Nephron progenitor cell (in vitro differentiated cells): ENCODE measurements at regions not wholly inside any gene's neighbourhood (a gene's known extent, or its start where the extent isn't known, plus 50 kb on each side); places are given as distances from the start of the nearest gene placed in this dataset.
A peak's percentile ranks its signal among the peaks of the same experiment; 100 is the strongest.
"Not testable (repeated sequence)": the region's sequence is repeated elsewhere in the genome, so short reads cannot be mapped to it uniquely, and the experiment has no call there.

ENCODE experiments used
- DNase-seq: peaks from one replicate; pipeline ENCODE4 v3.0.0; 2021
- H3K27ac Mint-ChIP-seq: 2 replicates; pipeline ENCODE4 v1.8.0; 2021; ENCODE audit warnings: mild to moderate bottlenecking, moderate library complexity, mixed read lengths
- H3K27me3 Mint-ChIP-seq: 2 replicates; pipeline ENCODE4 v1.8.0; 2021; ENCODE audit warnings: mild to moderate bottlenecking, low read depth, mixed read lengths; ENCODE audit not compliant: poor library complexity
- H3K36me3 Mint-ChIP-seq: 2 replicates; pipeline ENCODE4 v1.8.0; 2021; ENCODE audit warnings: low read depth, mixed read lengths
- H3K4me1 Mint-ChIP-seq: 2 replicates; pipeline ENCODE4 v1.8.0; 2021; ENCODE audit warnings: mixed read lengths
- H3K4me3 Mint-ChIP-seq: 2 replicates; pipeline ENCODE4 v1.8.0; 2021; ENCODE audit warnings: mild to moderate bottlenecking, moderate library complexity, mixed read lengths
- H3K9me3 Mint-ChIP-seq: 2 replicates; pipeline ENCODE4 v1.8.0; 2021; ENCODE audit warnings: mild to moderate bottlenecking, moderate library complexity, mixed read lengths
- CTCF ChIP-seq: fragments of 200-600 bp; sonication (generic); IDR thresholded peaks from 2 replicates; pipeline ENCODE4 v1.5.0; 2021; ENCODE audit warnings: antibody characterized with exemption

- Mint-ChIP-seq H3K9me3 (peaks cover 6% of the 10 kb centered on the region), H3K27ac (no peak overlapping the region), H3K36me3 (no peaks in the 10 kb centered on the region), H3K4me1 (peaks cover 37% of the 10 kb centered on the region), H3K4me3 (no peak overlapping the region), H3K27me3 (no peaks in the 10 kb centered on the region)
- no peak for DNase-seq
- no peak for TF ChIP-seq CTCF
Observed at GRCh38 chr12:83257726-83258125, 571.0 kb downstream of the TMTC2 start.

GRCh38 chr12:83256562-83256961 lies 569.9 kb downstream of the TMTC2 start:
- Mint-ChIP-seq H3K9me3 (peaks cover 8% of the 10 kb centered on the region), H3K27ac (peak overlapping the region; percentile 12), H3K4me3 (no peak overlapping the region), H3K27me3 (no peaks in the 10 kb centered on the region), H3K4me1 (peaks cover 43% of the 10 kb centered on the region), H3K36me3 (no peaks in the 10 kb centered on the region)
- peak; percentile 18 for DNase-seq
- no peak for TF ChIP-seq CTCF

- Mint-ChIP-seq H3K27me3 (no peaks in the 10 kb centered on the region), H3K9me3 (peaks cover 15% of the 10 kb centered on the region), H3K36me3 (no peaks in the 10 kb centered on the region), H3K4me3 (no peak overlapping the region), H3K4me1 (peaks cover 18% of the 10 kb centered on the region), H3K27ac (no peak overlapping the region)
- DNase-seq: no peak
- TF ChIP-seq CTCF: no peak
Observed at GRCh38 chr12:83250866-83251265, 564.2 kb downstream of the TMTC2 start.

- peaks cover 6% of the 10 kb centered on the region for H3K27me3 Mint-ChIP-seq
- peaks cover 11% of the 10 kb centered on the region for H3K9me3 Mint-ChIP-seq
- no peak overlapping the region for H3K4me3 Mint-ChIP-seq
- H3K36me3 Mint-ChIP-seq: no peaks in the 10 kb centered on the region
- no peak overlapping the region for H3K27ac Mint-ChIP-seq
- TF ChIP-seq CTCF: no peak
- H3K4me1 Mint-ChIP-seq: no peaks in the 10 kb centered on the region
- no peak for DNase-seq
Observed at GRCh38 chr12:83245156-83245555, 558.5 kb downstream of the TMTC2 start.

- Mint-ChIP-seq H3K9me3 (peaks cover 11% of the 10 kb centered on the region), H3K4me1 (no peaks in the 10 kb centered on the region), H3K27me3 (peaks cover 6% of the 10 kb centered on the region), H3K4me3 (no peak overlapping the region), H3K36me3 (no peaks in the 10 kb centered on the region), H3K27ac (no peak overlapping the region)
- TF ChIP-seq CTCF: no peak
- no peak for DNase-seq
Observed at GRCh38 chr12:83244001-83244400, 557.3 kb downstream of the TMTC2 start.

- not testable (repeated sequence) for DNase-seq, H3K27me3 Mint-ChIP-seq, H3K4me1 Mint-ChIP-seq, H3K27ac Mint-ChIP-seq, H3K36me3 Mint-ChIP-seq, H3K4me3 Mint-ChIP-seq
- H3K9me3 Mint-ChIP-seq: peaks cover 41% of the 10 kb centered on the region
Observed at GRCh38 chr12:83233987-83234386, 547.3 kb downstream of the TMTC2 start.

GRCh38 chr12:83226960-83227359 lies 540.3 kb downstream of the TMTC2 start:
- H3K4me3 Mint-ChIP-seq, H3K4me1 Mint-ChIP-seq, H3K27ac Mint-ChIP-seq, H3K27me3 Mint-ChIP-seq, DNase-seq, H3K36me3 Mint-ChIP-seq: not testable (repeated sequence)
- H3K9me3 Mint-ChIP-seq: peaks cover 46% of the 10 kb centered on the region
